ENCODE measurements at regions not wholly inside any gene's neighbourhood (a gene's known extent, or its start where the extent isn't known, plus 50 kb on each side); places are given as distances from the start of the nearest gene placed in this dataset.
"Not testable (repeated sequence)": the region's sequence is repeated elsewhere in the genome, so short reads cannot be mapped to it uniquely, and the experiment has no call there.

DNA sequence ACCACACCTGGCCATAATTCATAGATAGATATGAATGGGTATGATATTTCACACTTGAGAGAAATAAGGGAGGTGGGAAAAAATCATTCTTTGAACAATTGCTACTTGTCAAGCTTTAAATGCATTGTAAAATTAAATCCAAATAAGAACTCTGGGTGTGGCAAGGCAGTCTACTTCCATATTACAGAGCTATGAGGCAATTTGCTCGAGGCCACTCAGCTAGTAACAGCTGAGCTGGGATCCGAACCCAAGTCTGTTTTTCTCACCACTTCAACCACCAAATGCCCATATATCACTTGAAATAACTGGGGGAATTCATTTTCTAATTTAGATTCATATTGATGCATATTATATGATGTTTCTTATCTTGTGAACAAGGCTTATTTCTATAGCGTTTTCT is 482.2 kb upstream of the ADAMTS9 start:
- DNase-seq, result no peak

GRCh38 chr3:65168547-65168946 is 480.7 kb upstream of the ADAMTS9 start:
- DNase-seq, result no peak

GRCh38 chr3:65166531-65166930 is 478.7 kb upstream of the ADAMTS9 start:
- no peak for DNase-seq

DNA sequence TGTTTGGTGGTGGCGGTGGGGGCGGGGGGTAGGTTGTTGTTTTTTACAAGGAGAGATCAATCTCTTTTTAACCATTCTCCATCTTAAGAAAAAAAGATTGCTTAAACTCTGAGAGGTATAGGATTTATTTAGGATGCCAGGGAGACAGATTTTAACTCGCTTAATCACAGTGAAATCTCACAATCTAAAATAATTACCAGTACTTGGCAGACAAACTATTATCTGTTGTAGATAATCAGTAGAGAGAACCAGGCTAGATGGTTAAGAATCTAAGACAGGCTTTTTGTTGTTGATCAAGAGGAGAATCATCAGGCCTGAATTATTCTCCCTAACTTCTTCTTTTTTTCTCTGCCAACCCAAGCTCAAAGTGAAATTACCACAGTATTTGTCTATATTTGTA is 470.2 kb upstream of the ADAMTS9 start:
- DNase-seq, result no peak

DNA sequence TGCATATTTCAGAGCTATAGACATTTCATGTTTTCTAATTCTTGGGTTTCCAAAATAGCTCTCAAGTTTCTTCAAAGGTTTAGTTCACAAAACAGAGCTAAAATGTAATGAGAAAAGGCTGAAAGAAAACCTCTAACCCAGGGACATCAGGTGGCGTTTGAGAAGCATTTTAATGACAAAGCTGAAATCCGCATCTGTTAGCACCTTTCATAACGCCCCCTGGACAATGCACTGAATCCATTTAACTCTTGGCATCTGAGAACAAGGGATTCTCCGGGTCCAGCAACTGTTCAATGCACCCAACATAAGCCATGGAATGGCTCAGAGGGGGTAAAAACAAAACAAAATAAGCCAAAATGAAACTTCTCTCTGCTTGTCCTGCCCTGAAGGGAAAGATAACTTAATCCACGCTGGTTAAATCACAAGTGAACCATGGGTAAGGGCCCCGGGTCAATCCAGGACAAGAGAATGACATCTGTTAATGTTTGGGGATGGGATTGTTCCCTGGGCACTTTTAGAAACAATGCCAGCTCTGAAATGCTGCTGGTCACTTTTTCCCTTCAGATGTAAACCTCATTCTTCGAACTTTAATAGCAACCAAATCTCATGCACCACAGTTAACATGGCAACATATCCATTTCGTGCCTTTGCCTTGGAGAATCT is 466.2 kb upstream of the ADAMTS9 start:
- DNase-seq, result no peak

- DNase-seq, result no peak
These were observed 463.9 kb upstream of the ADAMTS9 start for GRCh38 chr3:65151666-65152065.

- no peak for DNase-seq
These were observed 462.1 kb upstream of the ADAMTS9 start for GRCh38 chr3:65149877-65150276.

- DNase-seq, result no peak
These were observed 460.9 kb upstream of the ADAMTS9 start for GRCh38 chr3:65148687-65149086.

- no peak for DNase-seq
These were observed 458.4 kb upstream of the ADAMTS9 start for GRCh38 chr3:65146179-65146578.

GRCh38 chr3:65145680-65146079 is 457.9 kb upstream of the ADAMTS9 start:
- no peak for DNase-seq

GRCh38 chr3:65144791-65145351 is 457.1 kb upstream of the ADAMTS9 start:
- no peak for DNase-seq

GRCh38 chr3:65142456-65142855 is 454.7 kb upstream of the ADAMTS9 start:
- DNase-seq, result no peak

GRCh38 chr3:65138556-65138955 is 450.8 kb upstream of the ADAMTS9 start:
- no peak for DNase-seq

DNA sequence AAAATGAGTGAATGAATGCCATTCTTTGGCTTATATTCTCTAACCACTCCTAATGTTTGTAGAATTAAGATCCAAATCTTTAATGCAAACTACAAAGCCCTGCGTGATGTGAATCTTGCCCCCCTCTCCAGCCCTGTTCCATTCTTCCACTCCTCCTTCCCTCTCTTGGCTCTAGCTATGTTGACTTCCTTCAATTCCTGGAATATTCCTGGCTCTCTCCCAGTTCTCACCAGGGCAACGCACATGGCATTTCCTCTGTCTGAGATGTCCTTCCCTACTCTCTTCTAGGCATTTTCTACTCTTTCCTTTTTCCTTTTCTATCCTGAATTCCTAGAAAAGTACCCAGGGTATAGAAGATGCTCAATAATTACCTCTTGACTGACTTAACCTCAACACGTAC is 446.0 kb upstream of the ADAMTS9 start:
- DNase-seq, result not testable (repeated sequence)

GRCh38 chr3:65130782-65131181 is 443.0 kb upstream of the ADAMTS9 start:
- no peak for DNase-seq

GRCh38 chr3:65128346-65128745 is 440.5 kb upstream of the ADAMTS9 start:
- DNase-seq, result no peak

GRCh38 chr3:65126527-65127410 is 439.0 kb upstream of the ADAMTS9 start:
- no peak for DNase-seq

GRCh38 chr3:65120156-65120555 is 432.4 kb upstream of the ADAMTS9 start:
- not testable (repeated sequence) for DNase-seq

- no peak for DNase-seq
These were observed 431.2 kb upstream of the ADAMTS9 start for GRCh38 chr3:65118912-65119499.

DNA sequence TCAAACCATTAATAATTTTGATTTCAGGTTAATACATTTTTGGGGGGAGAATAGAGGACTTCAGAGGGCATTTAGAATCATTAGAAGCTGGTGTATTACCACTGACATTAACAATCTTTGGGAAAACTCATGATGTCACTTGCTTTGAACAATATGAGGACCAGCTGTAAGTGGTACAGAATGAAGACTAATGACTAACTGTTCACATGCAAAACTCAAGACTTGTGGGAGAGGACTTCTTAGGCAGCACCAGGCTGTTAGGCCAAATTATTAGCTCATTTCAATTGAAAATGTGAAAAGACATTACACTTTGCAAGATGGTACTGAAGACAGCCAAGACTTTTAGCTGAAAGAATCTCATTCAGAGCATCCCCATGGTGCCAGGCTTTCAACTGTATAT is 426.2 kb upstream of the ADAMTS9 start:
- DNase-seq, result no peak

DNA sequence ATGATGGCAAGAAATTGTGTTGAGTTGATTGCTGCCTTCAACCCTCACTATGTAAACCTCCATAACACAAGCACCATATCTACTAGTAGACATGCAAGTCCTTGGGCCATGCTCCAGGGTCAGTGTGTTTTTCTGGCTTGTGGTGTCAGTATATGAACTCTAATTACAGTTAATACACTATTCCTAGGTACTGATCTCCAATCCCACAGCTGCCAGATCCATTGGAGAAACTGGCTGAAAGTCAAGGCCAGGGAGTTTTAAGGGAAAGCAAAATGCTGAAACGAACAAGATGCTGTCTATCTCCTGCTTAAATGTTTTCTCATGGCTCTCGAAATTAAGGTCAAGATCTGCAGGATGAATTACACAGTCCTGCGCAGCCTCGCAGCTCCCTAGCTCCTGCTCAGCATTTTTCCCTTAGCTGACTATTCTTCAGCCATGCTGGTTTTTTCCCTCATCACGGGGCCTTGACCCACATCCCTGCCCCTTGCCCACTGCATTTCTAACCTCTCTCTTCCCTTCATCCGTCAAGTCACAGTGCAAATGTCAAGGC is 425.0 kb upstream of the ADAMTS9 start:
- DNase-seq, result no peak

- DNase-seq, result no peak
These were observed 422.9 kb upstream of the ADAMTS9 start for GRCh38 chr3:65110661-65111060.

GRCh38 chr3:65109966-65110500 is 422.2 kb upstream of the ADAMTS9 start:
- DNase-seq, result no peak

Measured in GDM1 (cell line).